ENCODE measurements at regions not wholly inside any gene's neighbourhood (a gene's known extent, or its start where the extent isn't known, plus 50 kb on each side); places are given as distances from the start of the nearest gene placed in this dataset.
"Not testable (repeated sequence)": the region's sequence is repeated elsewhere in the genome, so short reads cannot be mapped to it uniquely, and the experiment has no call there.

DNA sequence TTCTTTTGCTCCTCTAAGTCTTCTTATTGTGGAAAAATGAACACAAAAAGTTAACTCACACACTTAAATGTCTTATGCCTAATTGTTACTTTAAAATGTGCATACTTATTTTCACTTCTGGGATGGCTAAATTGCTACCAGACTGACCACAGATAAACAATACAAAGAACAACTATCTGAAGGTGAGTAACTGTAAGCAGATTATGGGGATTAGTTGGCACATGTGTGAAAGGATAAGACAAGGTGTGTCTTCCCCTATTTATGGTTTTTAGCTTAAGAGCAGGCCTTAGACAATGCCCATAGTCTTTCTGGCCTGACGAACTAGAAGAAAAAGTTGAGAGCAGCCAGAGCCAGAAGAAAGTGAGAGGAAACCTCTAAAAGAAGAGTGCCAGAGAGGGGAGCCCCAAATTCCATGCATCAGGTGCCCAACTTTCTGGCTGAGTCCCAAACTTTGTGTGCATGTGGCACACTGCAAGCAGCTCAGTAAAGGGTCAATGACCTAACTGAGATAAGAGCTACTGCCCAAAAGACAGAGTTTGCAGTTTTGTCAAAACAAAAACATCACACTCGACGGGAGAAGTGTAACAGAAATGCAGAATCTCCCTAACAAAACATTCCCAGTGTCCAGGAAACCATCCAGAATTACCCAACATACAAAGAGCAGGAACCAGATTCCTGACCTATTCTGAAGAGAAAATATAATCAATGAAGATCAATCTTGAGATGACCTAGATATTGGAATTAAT lies 375.4 kb downstream of the KCNRG start:
- DNase-seq: no peak

DNA sequence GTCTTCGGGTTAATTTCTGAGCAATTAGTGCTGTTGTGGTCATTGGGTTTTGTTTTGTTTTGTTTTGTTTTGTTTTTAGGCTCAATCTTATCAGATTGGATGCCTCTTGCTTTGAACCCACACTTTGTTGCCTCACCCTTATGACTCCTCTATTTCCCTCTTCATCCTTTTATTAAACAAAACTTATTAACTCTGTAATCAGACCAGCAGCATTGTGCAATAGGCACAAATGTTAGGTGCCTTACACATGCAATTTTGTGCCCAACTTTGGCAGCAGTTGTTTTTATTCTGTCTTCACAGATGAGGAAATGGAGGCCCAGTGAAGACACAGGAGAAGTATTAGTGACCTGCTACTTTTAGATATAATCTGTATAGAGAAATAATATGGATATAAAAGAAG lies 377.7 kb downstream of the KCNRG start:
- DNase-seq: no peak

DNA sequence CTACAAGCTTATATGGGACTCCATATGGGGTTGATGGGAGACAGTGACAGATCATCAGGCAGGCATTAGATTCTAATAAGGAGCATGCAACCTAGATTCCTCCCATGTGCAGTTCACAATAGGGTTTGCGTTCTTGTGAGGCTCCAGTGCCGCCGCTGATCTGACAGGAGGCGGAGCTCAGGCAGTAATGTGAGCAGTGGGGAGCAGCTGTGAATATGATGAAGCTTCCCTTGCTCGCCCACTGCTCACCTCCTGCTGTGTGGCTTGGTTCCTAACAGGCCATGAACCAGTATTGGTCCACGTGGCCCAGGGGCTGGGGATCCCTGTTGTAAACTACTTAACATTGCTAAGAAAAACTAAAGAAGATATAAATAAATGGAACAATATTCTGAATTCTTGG lies 378.4 kb downstream of the KCNRG start:
- peak; percentile 67 for DNase-seq

GRCh38 chr13:50396001-50396400 lies 380.8 kb downstream of the KCNRG start:
- no peak for DNase-seq

- DNase-seq: not testable (repeated sequence)
Observed at GRCh38 chr13:50396618-50397017, 381.4 kb downstream of the KCNRG start.

DNA sequence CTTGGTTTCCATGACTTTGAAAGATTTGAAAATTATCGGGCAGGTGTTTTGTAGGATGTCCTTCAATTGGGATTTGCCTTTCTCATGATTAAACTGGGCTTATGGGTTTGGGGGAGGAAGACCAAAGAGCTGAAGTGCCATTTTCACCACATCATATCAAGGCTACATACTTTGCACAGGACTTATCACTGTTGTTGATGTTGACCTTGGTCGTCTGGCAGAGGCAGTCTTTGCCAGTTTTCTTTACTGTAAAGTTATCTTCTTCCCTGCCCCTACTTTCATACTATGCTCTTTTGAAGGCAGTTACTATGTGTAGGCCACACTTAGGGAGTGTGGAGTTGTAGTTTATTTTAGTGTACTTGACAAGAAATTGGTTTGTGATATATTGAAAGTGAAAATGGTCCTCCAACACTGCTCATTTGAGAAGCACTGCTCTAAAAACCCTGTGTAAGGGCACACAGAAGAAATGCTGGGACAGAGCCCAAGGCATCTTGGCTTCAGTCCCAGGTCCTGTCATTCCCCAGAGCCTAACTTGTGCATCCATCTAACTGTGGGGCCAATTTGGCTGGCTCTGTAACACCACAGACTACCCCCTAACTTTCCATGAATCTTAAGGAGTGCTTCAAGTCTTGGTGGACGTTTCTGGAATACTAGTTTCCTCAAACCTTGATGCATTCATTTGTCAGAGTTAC lies 384.9 kb downstream of the KCNRG start:
- DNase-seq: peak; percentile 58

- peak; percentile 74 for DNase-seq
Observed at GRCh38 chr13:50401049-50401505, 385.8 kb downstream of the KCNRG start.

- DNase-seq: peak; percentile 61
Observed at GRCh38 chr13:50401721-50402465, 386.6 kb downstream of the KCNRG start.

DNA sequence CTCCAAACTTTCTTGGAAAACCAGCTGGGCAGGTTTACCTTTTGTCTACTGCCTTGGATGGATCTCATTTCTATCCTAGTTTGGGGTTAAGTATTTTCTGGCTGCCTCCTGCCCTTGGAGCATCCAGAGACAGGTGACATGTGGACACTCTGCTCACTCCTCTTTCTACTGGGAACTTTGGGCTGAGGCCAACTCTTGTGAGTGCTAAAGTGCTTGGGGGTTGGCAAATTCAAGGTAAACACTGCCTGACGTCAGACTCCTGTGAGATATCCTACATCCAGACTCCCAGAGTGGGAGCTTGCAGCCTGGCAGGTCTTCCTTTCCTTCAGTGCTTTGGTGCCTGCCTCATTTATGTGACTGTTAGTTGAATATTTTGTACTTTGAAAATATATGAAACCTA lies 388.1 kb downstream of the KCNRG start:
- DNase-seq: no peak

GRCh38 chr13:50404116-50404515 lies 388.9 kb downstream of the KCNRG start:
- no peak for DNase-seq

DNA sequence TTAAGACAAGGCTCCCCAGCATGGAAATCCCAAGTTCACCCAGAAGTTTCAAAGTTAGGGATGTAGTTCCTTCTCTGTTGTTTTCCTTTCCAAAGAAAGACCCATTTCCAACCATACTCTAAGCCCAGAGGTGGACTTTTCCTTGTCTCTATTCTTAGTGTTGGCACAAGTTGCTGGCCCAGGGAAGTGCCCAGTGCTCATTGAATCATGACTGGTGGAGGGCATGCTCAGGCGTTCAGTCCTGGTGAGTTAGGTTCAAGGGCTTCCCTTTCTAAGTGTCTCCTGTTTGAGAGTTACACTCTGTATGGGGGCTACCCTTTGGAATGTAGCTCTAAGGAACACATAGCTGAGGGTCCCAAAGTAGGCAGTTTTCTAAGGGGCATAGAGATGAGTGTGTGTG lies 389.5 kb downstream of the KCNRG start:
- no peak for DNase-seq

- no peak for DNase-seq
Observed at GRCh38 chr13:50406831-50407230, 391.6 kb downstream of the KCNRG start.

- DNase-seq: no peak
Observed at GRCh38 chr13:50408068-50408467, 392.8 kb downstream of the KCNRG start.

- no peak for DNase-seq
Observed at GRCh38 chr13:50409220-50409619, 394.0 kb downstream of the KCNRG start.

DNA sequence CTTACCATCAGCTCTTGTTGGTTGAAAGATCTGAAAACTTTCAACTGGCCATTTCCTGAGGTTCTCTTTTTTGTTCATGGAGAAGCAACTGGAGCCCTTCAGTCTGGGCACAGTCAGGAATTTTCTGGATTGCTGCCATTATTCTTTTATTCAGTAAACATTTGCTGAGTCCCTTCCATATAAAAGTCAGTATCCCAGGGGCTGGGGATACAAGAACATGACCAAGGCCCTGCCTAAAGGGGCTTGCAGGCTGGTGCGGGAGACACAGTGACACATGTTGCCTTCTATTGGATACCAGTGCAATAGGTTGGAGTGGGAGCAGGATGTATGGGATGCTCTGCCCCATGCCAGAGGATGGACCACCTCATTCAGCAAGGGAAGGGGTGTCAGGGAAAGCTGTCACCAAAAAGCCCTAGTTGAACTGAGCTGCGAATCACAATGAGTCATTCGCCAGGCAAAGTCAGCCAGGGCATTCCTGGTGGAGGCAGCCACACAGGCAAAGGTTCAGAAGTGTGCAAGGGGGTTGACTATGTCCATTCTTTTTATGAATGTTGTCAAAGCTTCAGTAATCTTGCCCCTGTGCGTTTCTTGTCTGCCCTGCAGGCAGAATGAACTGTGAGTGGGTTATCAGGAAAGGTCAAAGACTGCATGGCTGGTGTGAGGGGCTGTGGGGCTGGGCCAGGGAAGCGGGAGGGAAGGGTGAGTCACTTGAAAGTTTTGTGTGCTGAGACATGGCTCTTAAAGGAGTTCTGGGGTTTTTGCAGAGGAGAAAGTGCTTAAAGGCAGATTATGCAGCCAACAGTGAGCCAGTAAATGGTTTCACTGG lies 395.9 kb downstream of the KCNRG start:
- peak; percentile 84 for DNase-seq

GRCh38 chr13:50412046-50412617 lies 396.9 kb downstream of the KCNRG start:
- DNase-seq: no peak

DNA sequence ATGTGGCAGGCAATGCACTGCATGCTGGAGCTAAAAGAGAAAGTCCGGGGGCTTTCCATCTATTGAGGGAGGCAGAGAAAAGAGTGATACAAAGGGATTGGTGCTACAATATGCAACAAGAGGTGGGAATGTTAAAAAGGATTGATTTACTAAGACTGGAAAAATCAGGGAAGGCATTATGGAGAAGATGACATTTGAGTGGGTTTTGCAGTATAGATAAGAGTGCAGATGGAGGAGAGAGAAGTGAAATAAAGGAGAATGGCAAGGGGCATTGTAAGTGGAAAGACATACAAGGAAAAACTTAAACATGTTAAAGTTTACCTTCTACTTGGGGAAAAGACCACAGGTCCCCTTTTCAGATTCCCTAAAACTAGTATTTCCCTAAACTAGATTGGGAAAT lies 399.4 kb downstream of the KCNRG start:
- DNase-seq: no peak

DNA sequence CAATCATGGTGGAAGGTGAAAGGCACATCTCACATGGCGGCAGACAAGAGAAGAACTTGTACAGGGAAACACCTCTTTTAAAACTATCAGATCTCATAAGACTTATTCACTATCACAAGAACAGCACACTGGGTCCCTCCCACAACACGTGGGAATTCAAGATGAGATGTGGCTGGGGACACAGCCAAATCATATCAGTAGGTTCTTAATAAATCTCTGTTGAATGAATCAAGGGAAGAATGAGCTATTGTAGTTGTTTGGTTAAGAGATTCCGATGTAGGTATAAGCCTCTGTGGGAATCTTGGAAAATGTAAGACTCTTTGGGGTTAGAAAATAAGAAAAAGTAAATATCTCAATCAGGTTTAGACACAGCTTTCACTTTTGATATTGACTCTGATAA lies 400.2 kb downstream of the KCNRG start:
- DNase-seq: peak; percentile 26

GRCh38 chr13:50417597-50417996 lies 402.4 kb downstream of the KCNRG start:
- DNase-seq: no peak

DNA sequence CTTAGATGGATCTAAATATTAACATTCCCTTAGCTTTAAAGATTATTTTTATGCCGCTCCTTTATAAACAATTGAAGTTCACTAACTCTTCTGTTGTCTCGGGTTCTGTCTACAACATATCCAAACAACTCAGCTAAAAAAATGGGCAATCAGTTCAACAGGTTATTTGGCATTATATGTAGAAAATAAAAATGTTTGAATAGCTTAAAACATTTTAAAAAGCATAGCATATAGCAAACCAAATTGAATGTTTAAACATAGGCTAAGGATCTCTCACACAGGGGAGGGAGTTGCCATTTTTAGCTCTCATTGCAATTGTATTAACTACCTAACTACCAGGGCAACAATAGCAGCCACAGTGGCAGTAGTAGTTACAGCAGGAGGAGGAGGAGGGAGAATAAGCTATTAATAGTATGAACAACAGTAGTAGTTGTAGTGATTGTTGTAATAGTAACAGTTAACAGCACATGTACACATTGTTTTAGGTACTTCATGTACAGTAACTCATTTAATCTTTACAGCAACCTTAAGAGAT lies 404.2 kb downstream of the KCNRG start:
- no peak for DNase-seq

DNA sequence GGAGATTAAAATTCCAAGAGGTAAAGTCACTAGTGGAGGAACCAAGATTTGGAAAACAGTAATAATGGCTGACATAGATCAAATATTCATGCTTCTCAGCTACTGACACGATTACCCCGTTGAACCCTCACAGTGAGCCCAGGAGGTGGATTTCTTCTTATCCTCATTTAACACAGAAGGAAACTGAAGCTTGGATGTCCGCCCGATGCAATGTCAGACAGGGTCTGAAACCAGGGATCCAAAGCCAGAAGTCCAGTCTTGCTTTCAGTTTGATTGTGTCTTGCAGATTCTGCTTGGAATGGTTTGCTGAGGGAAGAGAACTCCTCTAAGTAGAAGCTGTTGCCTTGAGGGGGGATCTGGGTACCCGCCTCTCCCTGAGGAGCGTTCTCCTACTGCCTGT lies 404.7 kb downstream of the KCNRG start:
- no peak for DNase-seq
